Osteocyte (in vitro differentiated cells): ENCODE measurements at regions not wholly inside any gene's neighbourhood (a gene's known extent, or its start where the extent isn't known, plus 50 kb on each side); places are given as distances from the start of the nearest gene placed in this dataset.

Source experiments
- DNase-seq: peaks from one replicate; pipeline ENCODE4 v3.0.0; 2021; ENCODE audit warnings: mixed read lengths; ENCODE audit not compliant: unreplicated experiment; ENCODE audit errors: extremely low spot score
- H3K27ac Mint-ChIP-seq: one replicate; pipeline ENCODE4 v1.8.0; 2021; ENCODE audit warnings: mild to moderate bottlenecking, mixed read lengths; ENCODE audit not compliant: unreplicated experiment
- H3K27me3 Mint-ChIP-seq: one replicate; pipeline ENCODE4 v1.8.0; 2021; ENCODE audit warnings: mixed read lengths; ENCODE audit not compliant: unreplicated experiment
- H3K36me3 Mint-ChIP-seq: one replicate; pipeline ENCODE4 v1.8.0; 2021; ENCODE audit warnings: mixed read lengths; ENCODE audit not compliant: unreplicated experiment
- H3K4me1 Mint-ChIP-seq: one replicate; pipeline ENCODE4 v1.8.0; 2021; ENCODE audit warnings: mixed read lengths; ENCODE audit not compliant: unreplicated experiment
- H3K4me3 Mint-ChIP-seq: one replicate; pipeline ENCODE4 v1.8.0; 2021; ENCODE audit warnings: mild to moderate bottlenecking, moderate library complexity, mixed read lengths; ENCODE audit not compliant: unreplicated experiment
- H3K9me3 Mint-ChIP-seq: one replicate; pipeline ENCODE4 v1.8.0; 2021; ENCODE audit warnings: mixed read lengths; ENCODE audit not compliant: unreplicated experiment
- TF ChIP-seq, protein P1 (sequence below): fragments of 200-600 bp; sonication (generic); IDR thresholded peaks from 2 replicates; pipeline ENCODE4 v1.5.0; 2021; ENCODE audit warnings: antibody characterized with exemption, mild to moderate bottlenecking, moderate library complexity

DNA sequence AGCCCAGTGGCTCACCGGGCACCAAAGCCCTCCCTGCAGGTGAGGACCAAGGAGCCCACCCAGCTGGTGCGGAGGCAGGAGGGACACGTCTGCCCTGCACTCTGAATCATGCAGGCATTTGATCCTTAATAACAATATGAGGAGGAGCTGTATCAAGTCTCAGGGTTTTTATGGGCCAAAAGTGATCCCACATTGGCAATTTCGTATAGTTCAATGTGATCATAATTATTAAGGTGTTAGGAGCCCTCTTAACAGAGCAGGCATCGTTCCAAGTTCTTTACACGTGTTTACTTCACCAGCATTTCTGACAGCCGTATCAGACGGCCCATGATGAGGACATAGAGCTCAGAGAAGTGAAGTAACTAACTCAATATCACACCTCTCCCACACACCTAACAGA lies 91.9 kb upstream of the PRR5 start:
- TF ChIP-seq, protein P1, sequence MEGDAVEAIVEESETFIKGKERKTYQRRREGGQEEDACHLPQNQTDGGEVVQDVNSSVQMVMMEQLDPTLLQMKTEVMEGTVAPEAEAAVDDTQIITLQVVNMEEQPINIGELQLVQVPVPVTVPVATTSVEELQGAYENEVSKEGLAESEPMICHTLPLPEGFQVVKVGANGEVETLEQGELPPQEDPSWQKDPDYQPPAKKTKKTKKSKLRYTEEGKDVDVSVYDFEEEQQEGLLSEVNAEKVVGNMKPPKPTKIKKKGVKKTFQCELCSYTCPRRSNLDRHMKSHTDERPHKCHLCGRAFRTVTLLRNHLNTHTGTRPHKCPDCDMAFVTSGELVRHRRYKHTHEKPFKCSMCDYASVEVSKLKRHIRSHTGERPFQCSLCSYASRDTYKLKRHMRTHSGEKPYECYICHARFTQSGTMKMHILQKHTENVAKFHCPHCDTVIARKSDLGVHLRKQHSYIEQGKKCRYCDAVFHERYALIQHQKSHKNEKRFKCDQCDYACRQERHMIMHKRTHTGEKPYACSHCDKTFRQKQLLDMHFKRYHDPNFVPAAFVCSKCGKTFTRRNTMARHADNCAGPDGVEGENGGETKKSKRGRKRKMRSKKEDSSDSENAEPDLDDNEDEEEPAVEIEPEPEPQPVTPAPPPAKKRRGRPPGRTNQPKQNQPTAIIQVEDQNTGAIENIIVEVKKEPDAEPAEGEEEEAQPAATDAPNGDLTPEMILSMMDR, result no peak
- no peak overlapping the region for H3K4me3 Mint-ChIP-seq
- no peak for DNase-seq
- peaks cover 7% of the 10 kb centered on the region for H3K27me3 Mint-ChIP-seq
- H3K4me1 Mint-ChIP-seq, result peaks cover 5% of the 10 kb centered on the region
- H3K27ac Mint-ChIP-seq, result no peak overlapping the region
- H3K36me3 Mint-ChIP-seq, result no peaks in the 10 kb centered on the region
- H3K9me3 Mint-ChIP-seq, result peaks cover 8% of the 10 kb centered on the region

DNA sequence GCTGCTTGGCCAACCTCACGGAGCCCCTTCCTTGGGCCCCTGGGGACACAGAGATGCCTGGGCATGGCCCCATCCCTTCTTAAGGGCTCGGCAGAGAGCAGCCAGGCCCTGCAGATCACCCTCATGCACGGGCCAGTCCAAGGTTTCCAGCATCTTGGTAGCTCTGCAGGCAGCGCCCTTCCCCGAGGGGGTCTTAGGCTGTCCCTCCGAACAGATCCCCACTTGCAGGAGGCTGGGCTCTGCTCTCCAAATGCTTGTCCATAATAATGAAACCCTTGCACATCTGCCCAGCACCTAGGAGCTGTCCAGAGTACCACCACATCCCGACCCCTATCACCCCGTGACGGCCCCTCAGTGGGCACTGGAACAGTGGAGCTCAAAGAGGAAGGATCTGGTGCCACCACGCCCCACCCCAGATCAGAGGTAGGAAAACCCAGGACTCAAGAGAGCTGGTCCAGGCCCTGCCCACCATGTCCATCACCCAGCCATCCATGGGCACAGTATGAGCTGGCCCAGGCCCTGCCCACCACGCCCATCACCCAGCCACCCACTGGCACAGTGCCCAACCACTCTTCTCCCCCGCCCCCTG lies 92.5 kb upstream of the PRR5 start:
- Mint-ChIP-seq H3K9me3 (peaks cover 4% of the 10 kb centered on the region), H3K27ac (no peak overlapping the region), H3K4me1 (peaks cover 5% of the 10 kb centered on the region), H3K36me3 (no peaks in the 10 kb centered on the region), H3K4me3 (no peak overlapping the region), H3K27me3 (peaks cover 7% of the 10 kb centered on the region)
- TF ChIP-seq, protein P1, result no peak
- DNase-seq, result no peak

DNA sequence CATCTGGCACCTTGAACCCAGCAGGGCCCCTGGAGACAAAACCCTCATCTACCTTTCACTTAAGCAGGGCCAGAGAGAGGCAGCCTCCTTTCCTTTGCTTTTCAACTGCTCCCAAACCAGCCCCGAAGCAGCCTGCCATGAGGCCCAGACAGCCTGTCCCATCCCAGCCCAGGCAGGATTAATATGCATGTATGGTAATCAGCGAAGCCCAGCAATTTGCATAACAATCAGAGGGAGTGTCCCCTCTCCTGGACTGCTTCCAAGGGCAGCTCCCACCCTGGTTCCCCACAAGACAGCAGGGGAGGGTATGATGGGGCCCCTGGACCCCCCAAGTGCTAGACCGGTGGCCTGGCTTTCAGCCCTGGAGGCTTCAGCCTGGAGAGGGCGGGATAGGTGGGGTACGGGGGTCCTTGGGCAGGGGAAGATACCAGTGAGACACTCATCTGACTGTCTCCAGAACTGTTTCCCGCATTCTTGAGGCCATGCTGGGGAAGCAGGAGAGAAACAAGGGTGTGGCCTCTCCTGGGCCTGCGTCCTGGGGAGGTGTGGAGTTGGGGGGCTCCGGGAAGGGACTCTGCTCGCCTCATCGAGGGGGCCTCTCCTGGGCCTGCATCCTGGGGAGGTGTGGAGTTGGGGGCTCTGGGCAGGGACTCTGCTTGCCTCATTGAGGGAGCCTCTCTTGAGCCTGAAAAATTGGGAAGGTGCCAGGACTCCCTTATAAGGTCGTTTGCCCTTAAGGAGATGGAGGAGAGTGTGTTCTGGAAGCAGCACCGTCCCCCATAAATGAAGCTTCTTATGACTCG lies 93.2 kb upstream of the PRR5 start:
- Mint-ChIP-seq H3K27ac (no peak overlapping the region), H3K4me1 (peaks cover 5% of the 10 kb centered on the region), H3K9me3 (peaks cover 4% of the 10 kb centered on the region), H3K36me3 (no peaks in the 10 kb centered on the region), H3K27me3 (peaks cover 9% of the 10 kb centered on the region), H3K4me3 (no peak overlapping the region)
- DNase-seq, result no peak
- TF ChIP-seq, protein P1, result no peak

DNA sequence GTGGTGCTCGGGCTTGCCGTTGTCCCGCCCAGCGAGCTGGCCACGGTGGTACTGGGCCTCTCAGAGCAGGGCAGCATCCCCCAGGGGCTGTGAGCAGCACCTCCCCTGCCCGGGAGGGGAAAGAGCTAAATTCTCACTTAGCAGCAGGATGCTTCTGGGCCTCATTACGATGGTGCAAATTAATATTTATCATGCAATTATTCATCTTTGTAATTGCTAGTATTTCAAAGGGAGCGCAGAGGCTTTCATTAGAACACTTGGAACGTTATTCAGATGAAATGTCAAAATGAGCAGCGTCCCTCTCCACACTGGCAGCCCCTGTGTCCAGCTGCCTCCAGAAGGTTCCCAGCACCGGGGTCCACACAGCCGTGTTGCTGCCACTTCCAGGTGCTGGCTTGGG lies 95.9 kb upstream of the PRR5 start:
- no peak overlapping the region for H3K4me3 Mint-ChIP-seq
- TF ChIP-seq, protein P1, result no peak

DNA sequence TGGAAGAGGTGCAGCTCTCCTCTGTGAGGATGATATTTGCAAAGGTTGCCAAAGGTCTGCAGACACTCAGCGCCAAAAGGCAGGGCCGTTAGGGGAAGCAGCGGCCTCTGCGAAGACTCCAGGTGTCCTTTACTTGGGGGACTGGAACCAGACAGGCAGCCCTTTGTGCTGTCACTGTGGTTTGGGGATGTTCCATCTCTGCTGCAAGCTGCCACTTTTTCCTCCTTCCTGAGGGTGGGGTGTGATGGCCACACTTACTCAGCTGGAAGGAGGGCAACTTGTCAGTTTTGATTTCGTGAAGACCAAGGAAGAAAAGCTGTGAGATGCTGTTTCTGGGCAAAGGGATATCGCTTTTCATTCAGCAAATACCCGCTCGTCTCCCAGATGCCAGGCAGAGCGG lies 96.5 kb upstream of the PRR5 start:
- Mint-ChIP-seq H3K36me3 (no peaks in the 10 kb centered on the region), H3K4me3 (no peak overlapping the region), H3K9me3 (no peaks in the 10 kb centered on the region), H3K27ac (no peak overlapping the region), H3K27me3 (peaks cover 13% of the 10 kb centered on the region), H3K4me1 (peaks cover 5% of the 10 kb centered on the region)
- TF ChIP-seq, protein P1, result no peak
- DNase-seq, result no peak

More for the DNA sequence above, 95.9 kb upstream of the PRR5 start:
- no peak overlapping the region for H3K27ac Mint-ChIP-seq
- H3K27me3 Mint-ChIP-seq, result peaks cover 13% of the 10 kb centered on the region
- H3K36me3 Mint-ChIP-seq, result no peaks in the 10 kb centered on the region
- peaks cover 5% of the 10 kb centered on the region for H3K4me1 Mint-ChIP-seq
- H3K9me3 Mint-ChIP-seq, result peaks cover under 1% of the 10 kb centered on the region
- DNase-seq, result no peak
